Stimulated activated effector memory CD8-positive, alpha-beta T cell treated with anti-CD3 and anti-CD28 coated beads, Interleukin-12 subunit alpha, Interleukin-12 subunit beta, amount 100 ng/mL, for 72 hours (primary cell): ENCODE measurements at regions not wholly inside any gene's neighbourhood (a gene's known extent, or its start where the extent isn't known, plus 50 kb on each side); places are given as distances from the start of the nearest gene placed in this dataset.
"Not testable (repeated sequence)": the region's sequence is repeated elsewhere in the genome, so short reads cannot be mapped to it uniquely, and the experiment has no call there.

Experiments
- ATAC-seq: fragments of 150-1000 bp; cut with Tn5 transposase; 2 replicates; pipeline ENCODE4 v1.10.0; 2021
- DNase-seq, 2 donors: peaks; one replicate each; pipeline ENCODE4 v3.0.0; 2021 to 2022; ENCODE audit warnings: low spot score in 2 of 2
- H3K27ac Mint-ChIP-seq: one replicate; pipeline ENCODE4 v1.8.0; 2022; ENCODE audit warnings: mild to moderate bottlenecking, mixed read lengths
- H3K36me3 Mint-ChIP-seq: one replicate; pipeline ENCODE4 v1.8.0; 2022; ENCODE audit warnings: mild to moderate bottlenecking, mixed read lengths
- H3K4me1 Mint-ChIP-seq: one replicate; pipeline ENCODE4 v1.8.0; 2022; ENCODE audit warnings: mixed read lengths
- H3K4me3 Mint-ChIP-seq: one replicate; pipeline ENCODE4 v1.8.0; 2022; ENCODE audit warnings: mild to moderate bottlenecking, mixed read lengths
- H3K9me3 Mint-ChIP-seq: one replicate; pipeline ENCODE4 v1.8.0; 2022; ENCODE audit warnings: mixed read lengths

DNA sequence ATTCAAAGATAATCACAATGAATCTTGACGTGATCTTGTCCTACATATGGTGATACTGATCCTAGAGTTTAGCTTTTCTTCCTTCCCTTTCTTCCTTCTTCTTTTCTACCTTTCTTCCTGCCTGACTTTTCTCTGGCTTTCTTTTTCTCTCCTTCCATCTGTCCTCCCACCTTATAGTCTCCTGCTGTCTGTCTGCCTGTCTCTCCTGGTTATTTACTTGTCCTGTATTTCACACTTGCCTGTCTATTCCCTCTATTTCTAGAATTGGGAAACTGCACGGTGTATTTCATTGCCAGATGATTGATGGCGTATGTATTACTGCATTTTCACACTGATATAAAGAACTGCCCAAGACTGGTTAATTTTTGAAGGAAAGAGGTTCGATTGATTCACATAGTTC is 718.1 kb upstream of the CDH6 start:
- DNase-seq, result no peak
- Mint-ChIP-seq H3K4me1 (no peaks in the 10 kb centered on the region), H3K4me3 (no peak overlapping the region), H3K27ac (no peak overlapping the region), H3K36me3 (no peaks in the 10 kb centered on the region), H3K9me3 (peaks cover 16% of the 10 kb centered on the region)
- no peak for ATAC-seq

DNA sequence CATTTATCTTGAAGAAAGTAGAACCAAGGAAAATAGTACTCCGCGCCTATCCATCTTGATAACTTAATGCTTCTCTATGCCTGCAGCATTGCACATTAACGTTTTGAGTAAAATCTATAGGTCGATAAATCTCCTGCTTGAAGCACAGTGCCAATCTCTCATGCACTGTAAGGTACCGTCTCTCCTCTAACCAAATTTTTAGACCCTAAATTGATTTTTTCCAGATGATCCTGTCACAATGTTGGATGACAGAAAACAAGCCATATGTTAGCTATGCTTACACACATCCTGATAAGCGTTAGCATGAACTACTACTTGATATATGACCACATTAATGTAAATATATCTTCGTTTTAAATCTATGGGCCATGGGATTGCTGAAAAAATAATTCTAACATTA is 723.8 kb upstream of the CDH6 start:
- no peak overlapping the region for H3K27ac Mint-ChIP-seq
- H3K4me1 Mint-ChIP-seq, result no peaks in the 10 kb centered on the region
- H3K9me3 Mint-ChIP-seq, result peaks cover 14% of the 10 kb centered on the region
- no peaks in the 10 kb centered on the region for H3K36me3 Mint-ChIP-seq
- ATAC-seq (no peak), DNase-seq (no peak)
- H3K4me3 Mint-ChIP-seq, result no peak overlapping the region

DNA sequence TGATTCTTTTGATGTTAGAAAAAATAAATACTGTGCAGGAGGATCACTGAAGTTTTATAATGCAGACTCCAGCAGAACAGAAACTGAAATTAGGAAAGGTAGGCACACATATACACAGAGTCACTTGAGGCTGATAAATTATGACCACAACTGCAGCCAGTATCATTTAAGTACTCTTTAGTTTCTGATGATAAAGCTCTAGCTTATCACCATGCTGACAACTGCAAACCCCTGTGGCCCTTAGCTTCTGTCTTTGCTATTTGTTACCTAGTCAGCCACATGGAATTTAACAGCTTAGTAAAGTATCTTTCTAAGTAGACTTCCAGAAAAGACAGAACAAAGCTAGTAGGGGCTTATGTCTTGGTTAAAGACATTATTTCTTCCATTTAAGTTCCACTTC is 734.8 kb upstream of the CDH6 start:
- peaks cover 8% of the 10 kb centered on the region for H3K9me3 Mint-ChIP-seq
- no peak overlapping the region for H3K4me3 Mint-ChIP-seq
- H3K27ac Mint-ChIP-seq, result no peak overlapping the region
- ATAC-seq, result no peak
- H3K4me1 Mint-ChIP-seq, result no peaks in the 10 kb centered on the region
- no peaks in the 10 kb centered on the region for H3K36me3 Mint-ChIP-seq
- no peak for DNase-seq

DNA sequence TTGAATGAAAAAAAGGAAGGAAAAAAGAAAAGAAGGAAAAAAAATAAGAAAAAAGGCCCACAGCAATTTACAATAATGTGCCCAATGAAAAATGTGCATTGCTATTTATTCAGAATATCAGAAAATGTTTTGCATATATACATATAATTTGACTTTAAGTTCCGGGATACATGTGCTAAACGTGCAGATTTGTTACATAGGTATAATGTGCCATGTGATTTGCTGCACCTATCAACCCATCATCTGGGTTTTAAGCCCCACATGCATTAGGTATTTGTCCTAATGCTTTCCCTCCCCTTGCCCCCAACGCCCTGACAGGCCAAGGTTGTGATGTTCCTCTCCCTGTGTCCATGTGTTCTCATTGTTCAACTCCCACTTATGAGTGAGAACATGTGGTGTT is 738.0 kb upstream of the CDH6 start:
- H3K9me3 Mint-ChIP-seq, H3K27ac Mint-ChIP-seq, ATAC-seq: not testable (repeated sequence)

DNA sequence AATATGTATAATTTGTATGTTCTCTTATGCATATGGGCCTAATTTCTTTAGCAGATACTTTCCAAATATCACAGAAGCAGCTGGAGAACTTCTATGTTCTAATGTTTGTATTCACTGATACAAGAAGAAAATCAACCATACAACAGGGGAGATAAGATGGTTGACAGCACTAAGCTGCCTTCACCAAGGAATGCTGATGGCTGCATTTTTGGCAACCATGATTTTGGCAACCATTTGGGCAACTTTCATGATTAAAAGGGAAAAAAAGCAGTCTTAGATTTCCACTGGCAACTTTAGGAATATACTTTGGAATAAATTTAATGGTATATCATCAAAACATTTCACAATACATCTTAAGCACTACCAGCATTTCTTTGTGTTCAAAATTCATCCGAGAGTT is 740.3 kb upstream of the CDH6 start:
- Mint-ChIP-seq H3K4me1 (no peaks in the 10 kb centered on the region), H3K4me3 (no peak overlapping the region), H3K27ac (no peak overlapping the region), H3K9me3 (peaks cover 13% of the 10 kb centered on the region), H3K36me3 (no peaks in the 10 kb centered on the region)
- no peak for ATAC-seq
- no peak for DNase-seq

More for the DNA sequence above, 738.0 kb upstream of the CDH6 start:
- not testable (repeated sequence) for H3K4me1 Mint-ChIP-seq, DNase-seq, H3K4me3 Mint-ChIP-seq, H3K36me3 Mint-ChIP-seq

DNA sequence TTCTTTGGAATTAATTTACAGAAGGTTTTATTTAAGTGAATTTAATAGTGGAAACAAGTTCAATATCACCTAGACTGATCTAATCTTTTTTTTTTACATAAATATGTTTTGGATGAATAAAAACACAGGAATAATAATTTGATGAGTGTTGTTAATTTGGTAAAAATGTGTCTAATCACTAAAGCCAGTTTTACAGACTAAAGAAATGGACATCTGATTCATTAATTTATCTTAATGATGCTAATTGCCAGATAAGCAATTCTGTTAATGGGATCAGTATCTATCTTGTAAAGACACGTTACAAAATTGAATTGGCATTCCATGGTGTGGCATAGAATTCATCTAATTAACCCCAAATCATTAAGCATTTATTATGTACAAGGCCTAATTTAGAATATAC is 743.3 kb upstream of the CDH6 start:
- ATAC-seq, result no peak
- H3K9me3 Mint-ChIP-seq, result peaks cover 27% of the 10 kb centered on the region
- H3K27ac Mint-ChIP-seq, result no peak overlapping the region
- no peaks in the 10 kb centered on the region for H3K36me3 Mint-ChIP-seq
- no peak overlapping the region for H3K4me3 Mint-ChIP-seq
- H3K4me1 Mint-ChIP-seq, result no peaks in the 10 kb centered on the region
- no peak for DNase-seq

DNA sequence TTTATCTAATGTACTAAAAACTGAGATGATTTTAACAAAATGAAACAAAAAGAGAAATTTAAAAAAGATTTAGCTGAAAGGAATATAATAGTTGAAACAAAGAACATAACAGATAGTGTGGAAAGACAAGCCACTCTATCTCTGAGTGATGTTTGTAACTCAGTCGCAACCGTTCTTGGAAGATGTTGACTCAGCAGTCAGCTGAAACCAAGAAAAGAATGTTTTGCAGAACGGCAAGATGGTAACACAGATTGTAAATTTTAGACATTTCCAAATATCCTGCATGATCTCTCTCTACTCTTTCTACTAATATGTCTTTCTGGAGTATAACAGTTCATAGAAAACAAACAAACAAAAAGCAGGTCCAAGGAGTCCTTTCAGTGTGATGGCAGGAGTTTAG is 746.1 kb upstream of the CDH6 start:
- no peak overlapping the region for H3K27ac Mint-ChIP-seq
- H3K4me3 Mint-ChIP-seq, result no peak overlapping the region
- H3K9me3 Mint-ChIP-seq, result peaks cover 30% of the 10 kb centered on the region
- H3K36me3 Mint-ChIP-seq, result no peaks in the 10 kb centered on the region
- no peaks in the 10 kb centered on the region for H3K4me1 Mint-ChIP-seq
- no peak for DNase-seq
- no peak for ATAC-seq

DNA sequence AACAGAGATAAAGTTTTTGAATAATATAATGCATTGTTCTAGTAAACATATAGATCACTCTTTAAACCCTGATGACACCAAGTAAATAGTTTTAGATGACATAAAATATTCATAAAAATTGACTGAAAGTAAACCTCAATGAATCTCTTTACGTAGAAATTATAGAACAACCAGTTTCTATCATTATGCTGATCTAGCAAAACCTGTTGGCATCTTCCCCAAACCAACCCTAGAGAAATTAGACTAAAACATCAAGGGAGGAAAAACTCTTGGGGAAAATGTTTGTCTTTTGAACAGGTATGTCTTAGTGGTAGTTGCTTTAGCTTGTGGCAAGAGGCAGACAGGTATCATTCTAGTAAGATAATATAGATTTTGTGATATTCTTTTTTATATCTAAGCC is 747.0 kb upstream of the CDH6 start:
- Mint-ChIP-seq H3K27ac (no peak overlapping the region), H3K9me3 (peaks cover 30% of the 10 kb centered on the region), H3K36me3 (no peaks in the 10 kb centered on the region), H3K4me3 (no peak overlapping the region), H3K4me1 (no peaks in the 10 kb centered on the region)
- no peak for ATAC-seq
- DNase-seq, result no peak

DNA sequence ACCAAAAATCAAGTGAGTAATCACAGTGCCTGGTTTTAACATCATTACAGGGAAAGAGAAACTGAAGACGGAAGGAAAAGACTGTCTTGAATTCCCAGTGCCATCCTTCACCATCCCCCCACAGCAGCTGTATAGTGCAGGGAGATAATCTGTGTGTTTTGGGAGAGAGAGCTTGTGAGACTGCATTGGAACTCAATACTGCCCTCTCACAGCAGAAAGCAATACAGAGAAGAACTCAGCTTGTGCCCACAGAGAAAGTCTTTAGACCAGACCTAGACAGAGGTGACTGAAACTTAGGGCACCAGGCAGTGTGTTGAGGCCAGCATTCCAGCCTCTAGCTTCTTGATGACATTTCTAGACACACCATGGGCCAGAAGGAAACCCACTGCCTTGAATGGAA is 754.7 kb upstream of the CDH6 start:
- DNase-seq, result no peak
- no peak for ATAC-seq
- peaks cover 34% of the 10 kb centered on the region for H3K9me3 Mint-ChIP-seq
- H3K4me3 Mint-ChIP-seq, result no peak overlapping the region
- H3K4me1 Mint-ChIP-seq, result no peaks in the 10 kb centered on the region
- H3K36me3 Mint-ChIP-seq, result no peaks in the 10 kb centered on the region
- no peak overlapping the region for H3K27ac Mint-ChIP-seq

DNA sequence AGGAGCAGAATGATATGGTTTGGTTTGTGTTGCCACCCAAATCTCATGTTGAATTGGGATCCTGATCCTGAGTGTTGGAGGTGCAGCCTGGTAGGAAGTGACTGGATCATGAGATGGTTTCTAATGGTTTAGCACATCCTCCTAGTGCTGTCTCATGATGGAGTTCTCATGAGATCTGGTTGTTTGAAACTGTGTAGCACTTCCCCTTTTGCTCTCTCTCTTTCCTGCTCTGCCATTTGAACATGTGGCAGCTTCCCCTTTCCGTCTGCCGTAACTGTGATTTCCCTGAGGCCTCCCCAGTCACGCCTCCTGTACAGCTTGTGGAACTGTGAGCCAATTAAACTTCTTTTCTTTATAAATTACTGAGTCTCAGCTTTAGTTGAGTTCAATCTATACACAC is 756.8 kb upstream of the CDH6 start:
- no peak overlapping the region for H3K27ac Mint-ChIP-seq
- H3K4me3 Mint-ChIP-seq, result no peak overlapping the region
- H3K36me3 Mint-ChIP-seq, result no peaks in the 10 kb centered on the region
- no peak for DNase-seq
- H3K4me1 Mint-ChIP-seq, result no peaks in the 10 kb centered on the region
- ATAC-seq, result no peak
- peaks cover 28% of the 10 kb centered on the region for H3K9me3 Mint-ChIP-seq

DNA sequence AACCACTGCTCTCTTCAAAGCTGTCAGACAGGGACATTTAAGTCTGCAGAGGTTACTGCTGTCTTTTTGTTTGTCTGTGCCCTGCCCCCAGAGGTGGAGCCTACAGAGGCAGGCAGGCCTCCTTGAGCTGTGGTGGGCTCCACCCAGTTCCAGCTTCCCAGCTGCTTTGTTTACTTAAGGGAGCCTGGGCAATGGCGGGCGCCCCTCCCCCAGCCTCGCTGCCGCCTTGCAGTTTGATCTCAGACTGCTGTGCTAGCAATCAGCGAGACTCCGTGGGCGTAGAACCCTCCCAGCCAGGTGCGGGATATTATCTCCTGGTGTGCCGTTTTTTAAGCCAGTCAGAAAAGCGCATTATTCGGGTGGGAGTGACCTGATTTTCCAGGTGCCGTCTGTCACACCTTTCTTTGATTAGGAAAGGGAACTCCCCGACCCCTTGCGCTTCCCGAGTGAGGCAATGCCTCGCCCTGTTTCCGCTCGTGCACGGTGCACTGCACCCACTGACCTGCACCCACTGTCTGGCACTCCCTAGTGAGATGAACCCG is 764.5 kb upstream of the CDH6 start:
- ATAC-seq, H3K27ac Mint-ChIP-seq, H3K36me3 Mint-ChIP-seq, H3K4me3 Mint-ChIP-seq, DNase-seq, H3K4me1 Mint-ChIP-seq: not testable (repeated sequence)
- H3K9me3 Mint-ChIP-seq, result peaks cover 15% of the 10 kb centered on the region

DNA sequence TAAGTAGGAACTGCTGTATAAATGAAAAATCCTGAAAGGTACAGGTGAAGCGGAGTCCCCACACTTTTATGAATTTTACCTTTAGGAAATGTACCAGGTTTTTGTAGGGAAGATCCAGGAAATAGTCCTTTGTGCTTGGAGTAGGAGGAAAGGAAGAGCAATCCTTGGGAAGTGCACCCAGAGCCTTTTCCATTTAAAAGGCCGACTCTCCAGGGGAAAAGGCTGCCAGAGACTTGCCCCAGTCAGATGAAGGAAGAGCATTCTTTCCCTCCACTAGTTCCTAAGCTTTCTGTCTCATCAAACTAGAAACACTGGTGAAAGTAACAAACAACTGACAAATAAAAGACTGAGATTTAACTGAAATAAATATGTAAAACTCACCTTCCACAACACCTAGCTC is 779.4 kb upstream of the CDH6 start:
- H3K36me3 Mint-ChIP-seq, result no peaks in the 10 kb centered on the region
- no peaks in the 10 kb centered on the region for H3K4me1 Mint-ChIP-seq

DNA sequence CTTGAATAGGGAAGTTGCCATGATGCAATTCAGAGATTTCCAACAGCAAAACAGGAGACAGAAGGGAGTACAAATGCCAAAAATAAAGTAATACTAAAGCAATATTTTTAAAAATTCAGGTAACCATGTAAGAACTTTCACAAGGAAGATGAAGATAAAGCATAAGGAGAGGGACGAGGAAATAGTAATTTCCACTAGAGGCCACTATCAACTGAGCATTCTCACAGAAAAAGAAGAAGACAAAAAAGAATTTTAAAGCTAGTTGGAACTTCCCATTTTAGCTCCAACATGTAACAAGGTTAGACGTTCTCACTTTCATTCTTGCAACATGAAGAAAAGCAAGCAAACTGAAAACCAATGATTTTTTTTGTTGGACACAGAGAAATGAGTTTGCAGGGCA is 779.9 kb upstream of the CDH6 start:
- Mint-ChIP-seq H3K27ac (no peak overlapping the region), H3K36me3 (no peaks in the 10 kb centered on the region), H3K4me3 (no peak overlapping the region), H3K4me1 (no peaks in the 10 kb centered on the region), H3K9me3 (peaks cover 9% of the 10 kb centered on the region)
- DNase-seq (no peak), ATAC-seq (no peak)

More for the DNA sequence above, 779.4 kb upstream of the CDH6 start:
- ATAC-seq (no peak), DNase-seq (no peak)
- H3K9me3 Mint-ChIP-seq, result peaks cover 5% of the 10 kb centered on the region
- H3K4me3 Mint-ChIP-seq, result no peak overlapping the region
- no peak overlapping the region for H3K27ac Mint-ChIP-seq

DNA sequence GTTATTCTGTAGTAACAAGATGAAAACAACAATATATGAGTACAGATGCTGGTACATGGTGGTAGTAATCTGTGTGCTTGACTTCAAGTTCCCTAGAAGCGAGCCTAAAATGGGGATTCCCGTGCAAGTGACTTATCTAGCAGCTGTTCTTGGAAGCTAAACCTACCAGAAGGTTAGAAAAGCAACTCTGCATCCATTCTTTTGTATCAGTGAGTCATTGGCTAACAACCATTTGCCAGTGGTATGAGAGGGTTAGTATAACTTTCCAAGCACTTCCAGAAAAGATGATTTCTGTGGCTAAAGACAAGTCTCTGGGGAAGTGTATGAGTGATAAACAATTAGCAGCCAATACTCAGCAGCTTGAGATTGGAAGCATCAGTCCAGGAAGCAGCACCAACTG is 787.7 kb upstream of the CDH6 start:
- Mint-ChIP-seq H3K4me3 (no peak overlapping the region), H3K4me1 (no peaks in the 10 kb centered on the region), H3K36me3 (no peaks in the 10 kb centered on the region), H3K27ac (no peak overlapping the region), H3K9me3 (peaks cover 20% of the 10 kb centered on the region)
- DNase-seq (no peak), ATAC-seq (no peak)

DNA sequence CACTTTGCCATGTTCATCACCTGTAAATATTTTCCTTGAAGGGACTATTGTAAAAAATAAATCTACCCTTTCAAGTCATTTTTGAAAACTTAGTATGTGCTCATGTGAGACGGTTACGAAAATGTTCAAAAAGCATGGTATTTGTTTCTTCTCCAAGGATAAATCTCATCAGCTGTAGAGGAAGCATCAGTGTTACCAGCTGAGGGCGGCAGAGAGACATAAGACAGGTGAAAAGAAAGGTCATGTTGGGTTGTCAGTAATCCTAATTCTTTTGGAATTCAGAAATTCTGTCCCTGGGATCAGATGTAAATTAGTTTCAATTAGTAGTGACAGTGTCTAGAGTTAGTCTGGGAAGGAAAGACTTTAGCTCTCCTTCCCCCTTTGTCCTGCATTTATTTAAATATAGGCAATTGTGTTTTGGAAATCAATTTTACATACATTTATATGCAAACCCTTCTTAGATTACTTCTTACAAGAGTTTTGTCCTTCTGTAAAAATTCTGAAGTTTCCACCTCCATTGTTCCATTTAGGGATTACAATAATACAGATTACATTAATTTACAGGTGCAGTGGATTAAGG is 791.9 kb upstream of the CDH6 start:
- Mint-ChIP-seq H3K36me3 (no peaks in the 10 kb centered on the region), H3K27ac (no peak overlapping the region), H3K4me3 (no peak overlapping the region), H3K4me1 (no peaks in the 10 kb centered on the region), H3K9me3 (peaks cover 22% of the 10 kb centered on the region)
- DNase-seq, result no peak
- ATAC-seq, result no peak

DNA sequence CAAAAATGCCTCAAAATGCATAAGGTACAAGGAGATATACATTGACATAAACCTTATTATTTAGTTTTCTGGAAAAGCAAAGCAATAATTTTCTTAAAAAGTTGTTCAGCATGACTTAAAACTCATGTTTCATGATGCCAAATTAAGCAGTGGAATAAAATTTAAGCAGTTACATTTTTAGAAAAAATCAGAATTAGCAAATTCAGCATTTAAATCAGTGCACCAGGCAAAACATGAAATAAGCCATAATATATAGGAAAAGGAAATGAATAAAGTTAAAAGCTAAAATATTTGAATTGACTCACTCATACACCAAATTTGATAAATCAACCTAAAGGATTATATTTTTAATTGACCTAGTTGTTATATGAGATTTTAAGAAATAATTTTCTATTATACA is 795.1 kb upstream of the CDH6 start:
- DNase-seq (no peak), ATAC-seq (no peak)
- Mint-ChIP-seq H3K9me3 (peaks cover 26% of the 10 kb centered on the region), H3K36me3 (no peaks in the 10 kb centered on the region), H3K4me1 (no peaks in the 10 kb centered on the region), H3K4me3 (no peak overlapping the region), H3K27ac (no peak overlapping the region)

DNA sequence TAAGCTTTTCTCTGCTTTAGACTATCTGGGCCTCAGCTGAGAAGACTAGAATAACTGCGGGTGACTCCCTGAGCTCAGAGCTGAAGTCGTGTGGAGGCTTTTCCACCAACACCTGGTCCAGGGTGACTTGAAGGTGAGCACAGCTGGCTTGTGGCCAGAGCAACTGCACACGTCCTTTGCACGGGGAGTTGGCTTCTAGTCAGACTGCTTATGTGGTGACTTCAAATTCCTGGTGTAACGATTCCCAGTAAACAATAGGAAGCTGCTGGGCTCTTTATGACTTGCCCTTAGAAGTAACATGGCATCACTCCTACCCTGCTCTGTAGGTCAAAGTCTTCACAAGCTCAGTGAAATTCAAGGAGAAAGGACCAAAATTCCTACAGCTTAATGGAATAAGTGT is 800.6 kb upstream of the CDH6 start:
- Mint-ChIP-seq H3K4me3 (no peak overlapping the region), H3K36me3 (no peaks in the 10 kb centered on the region), H3K9me3 (peaks cover 35% of the 10 kb centered on the region), H3K4me1 (no peaks in the 10 kb centered on the region), H3K27ac (no peak overlapping the region)
- ATAC-seq (no peak), DNase-seq (no peak)
